BLaER1 treated with 17β-estradiol and CSF1 and Interleukin-3, amounts not matched to agents 10 nM and 100 nM (cell line): ENCODE measurements at regions not wholly inside any gene's neighbourhood (a gene's known extent, or its start where the extent isn't known, plus 50 kb on each side); places are given as distances from the start of the nearest gene placed in this dataset.
"Not testable (repeated sequence)": the region's sequence is repeated elsewhere in the genome, so short reads cannot be mapped to it uniquely, and the experiment has no call there.

ENCODE experiments used
- H3K27ac ChIP-seq, 11 experiments: shearing (Covaris generic); formaldehyde crosslinking; 2 replicates each; pipeline ENCODE4 v1.8.1; 2022
- H3K27me3 ChIP-seq, 11 experiments: shearing (Covaris generic); formaldehyde crosslinking; 2 replicates each; pipeline ENCODE4 v1.8.1; 2022
- H3K36me3 ChIP-seq, 11 experiments: shearing (Covaris generic); formaldehyde crosslinking; 2 replicates each; pipeline ENCODE4 v1.8.1; 2022
- H3K4me1 ChIP-seq, 10 experiments: shearing (Covaris generic); formaldehyde crosslinking; 2 replicates each; pipeline ENCODE4 v1.8.1; 2022
- H3K4me2 ChIP-seq, 11 experiments: shearing (Covaris generic); formaldehyde crosslinking; 2 replicates each; pipeline ENCODE4 v1.8.1; 2022
- H3K4me3 ChIP-seq, 10 experiments: shearing (Covaris generic); formaldehyde crosslinking; 2 replicates each; pipeline ENCODE4 v1.8.1; 2022
- H3K9ac ChIP-seq, 11 experiments: shearing (Covaris generic); formaldehyde crosslinking; 2 replicates each; pipeline ENCODE4 v1.8.1; 2022
- H3K9me3 ChIP-seq, 11 experiments: shearing (Covaris generic); formaldehyde crosslinking; replicated peaks in 1 of 11; 2 replicates each; pipeline ENCODE4 v1.8.1; 2022
- H4K20me1 ChIP-seq, 11 experiments: shearing (Covaris generic); formaldehyde crosslinking; 2 replicates each; pipeline ENCODE4 v1.8.1; 2022
- Cebpa-rat ChIP-seq, 11 experiments: shearing (Covaris generic); IDR thresholded peaks; 2 replicates each; pipeline ENCODE4 v1.8.1; 2022

DNA sequence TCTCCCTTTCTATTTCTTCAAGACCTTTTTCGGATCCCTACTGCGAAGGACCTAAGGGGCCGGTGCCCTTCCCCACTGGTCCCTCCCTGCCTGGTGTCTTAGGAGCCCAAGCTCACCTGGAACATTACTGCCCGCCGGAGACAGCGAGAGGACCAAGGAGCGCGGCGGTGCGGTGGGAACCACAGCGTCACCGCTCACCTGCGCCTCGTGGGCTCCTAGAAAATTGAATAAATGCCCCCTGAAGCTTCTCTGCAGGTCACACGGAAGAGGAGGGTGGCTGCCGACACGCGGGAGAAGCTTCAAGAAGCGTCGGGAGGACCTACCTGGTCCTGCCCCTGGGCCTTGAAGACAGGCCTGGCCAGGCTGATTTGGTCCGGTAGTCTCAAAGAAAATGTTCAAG is 65.2 kb downstream of the PPIAL4A start:
- Histone ChIP-seq H3K9me3 (peaks cover 0 to 43% (median 11%) of the 10 kb centered on the region in 11 experiments; a peak in 15 of 22 replicates), H3K4me2 (no peak overlapping the region), H3K27me3 (no peaks in the 10 kb centered on the region), H3K4me1 (no peaks in the 10 kb centered on the region), H3K36me3 (peaks cover 0 to 21% (median 10%) of the 10 kb centered on the region in 11 experiments; a peak in 12 of 22 replicates), H3K27ac (no peak overlapping the region), H3K4me3 (no peak overlapping the region), H4K20me1 (no peaks in the 10 kb centered on the region), H3K9ac (no peak overlapping the region)
- no peak for TF ChIP-seq Cebpa-rat (IDR thresholded peaks at IDR 0.05)

DNA sequence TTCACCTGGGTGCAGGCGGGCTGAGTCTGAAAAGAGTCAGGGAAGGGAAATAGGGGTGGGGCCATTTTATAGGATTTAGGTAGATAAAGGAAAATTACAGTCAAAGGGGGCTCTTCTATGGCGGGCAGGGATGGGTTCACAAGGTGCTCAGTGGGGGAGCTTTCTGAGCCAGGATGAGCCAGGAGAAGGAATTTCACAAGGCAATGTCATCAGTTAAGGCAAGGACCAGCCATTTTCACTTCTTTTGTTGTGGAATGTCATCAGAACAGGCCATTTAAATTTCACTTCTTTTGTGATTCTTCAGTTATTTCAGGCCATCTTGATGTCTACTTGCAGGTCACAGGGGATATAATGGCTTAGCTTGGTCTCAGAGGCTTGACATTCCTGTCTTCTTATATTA is 66.4 kb downstream of the PPIAL4A start:
- H4K20me1 ChIP-seq, H3K4me2 ChIP-seq, H3K9ac ChIP-seq, H3K4me1 ChIP-seq, H3K27me3 ChIP-seq, H3K4me3 ChIP-seq, H3K27ac ChIP-seq: not testable (repeated sequence)
- peaks cover 4 to 55% (median 20%) of the 10 kb centered on the region in 11 experiments; a peak in 18 of 22 replicates for H3K9me3 ChIP-seq
- H3K36me3 ChIP-seq: peaks cover 0 to 21% (median 10%) of the 10 kb centered on the region in 11 experiments; a peak in 12 of 22 replicates

DNA sequence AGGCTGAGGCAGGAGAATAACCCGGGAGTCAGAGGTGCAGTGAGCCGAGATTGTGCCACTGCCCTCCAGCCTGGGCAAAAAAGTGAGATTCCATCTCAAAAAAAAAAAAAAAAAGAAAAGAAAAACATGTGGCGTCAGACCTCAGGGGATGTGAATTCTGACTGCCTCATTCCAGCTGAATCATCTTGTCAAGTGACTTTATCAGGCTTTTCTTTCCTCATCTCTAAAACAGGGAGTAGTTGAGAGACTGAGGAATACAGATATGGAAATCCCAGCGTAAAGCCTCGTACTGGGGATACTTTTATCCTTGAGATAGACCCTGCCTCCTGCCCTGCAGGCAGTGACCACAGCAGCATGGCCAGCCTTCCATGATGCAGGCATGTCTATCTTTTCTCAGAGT is 76.4 kb downstream of the PPIAL4A start:
- H4K20me1 ChIP-seq, H3K36me3 ChIP-seq, H3K27ac ChIP-seq, H3K9me3 ChIP-seq, H3K4me3 ChIP-seq, H3K27me3 ChIP-seq, H3K9ac ChIP-seq, H3K4me1 ChIP-seq, H3K4me2 ChIP-seq: not testable (repeated sequence)

DNA sequence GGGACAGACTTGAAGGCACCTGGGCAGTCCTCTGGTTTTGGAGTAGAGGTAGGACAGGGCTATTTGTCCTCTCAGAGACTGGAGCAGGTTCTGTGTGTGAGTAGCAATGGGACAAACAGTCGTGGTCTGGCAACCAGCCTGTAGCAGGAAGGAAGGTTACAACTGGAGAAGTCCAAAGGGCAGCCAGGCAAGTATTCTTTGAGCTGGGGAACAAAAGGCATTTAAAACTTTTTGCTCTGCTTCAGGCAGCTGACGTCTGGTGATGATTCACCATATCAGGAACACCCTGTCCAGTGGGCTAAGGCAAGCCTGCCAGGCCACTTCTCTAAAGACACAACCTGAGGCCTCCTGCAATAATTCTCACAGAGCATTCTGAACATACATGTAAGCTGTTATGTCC is 83.3 kb downstream of the PPIAL4A start:
- not testable (repeated sequence) for H3K27ac ChIP-seq, H4K20me1 ChIP-seq, H3K4me3 ChIP-seq, H3K4me1 ChIP-seq, H3K9me3 ChIP-seq, H3K9ac ChIP-seq, H3K36me3 ChIP-seq, H3K27me3 ChIP-seq
- H3K4me2 ChIP-seq: peak overlapping the region in 3 of 11 experiments; percentile 26 to 46 (median 39); a peak in 4 of 22 replicates

DNA sequence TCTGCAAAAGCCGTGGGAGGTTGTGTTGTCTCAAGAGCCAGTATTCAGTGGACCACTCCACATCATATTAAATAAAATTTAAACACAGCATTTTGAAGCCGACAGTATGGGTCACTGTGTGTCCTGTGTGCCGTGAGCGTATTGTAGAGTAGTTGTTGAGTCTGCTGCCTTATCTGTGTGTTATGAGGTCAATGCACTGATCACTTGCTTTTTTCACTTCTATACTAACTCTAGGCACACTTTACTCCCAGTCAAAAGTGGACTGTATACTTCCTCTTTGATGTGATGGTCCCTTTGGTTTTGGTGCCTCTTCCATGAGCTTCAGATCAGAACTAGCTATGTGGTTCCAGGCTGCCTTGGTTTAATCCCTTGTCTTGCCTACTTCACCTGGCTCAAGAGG is 84.3 kb downstream of the PPIAL4A start:
- H3K4me1 ChIP-seq, H4K20me1 ChIP-seq, H3K4me3 ChIP-seq, H3K27ac ChIP-seq, H3K27me3 ChIP-seq, H3K9me3 ChIP-seq, H3K4me2 ChIP-seq, H3K36me3 ChIP-seq, H3K9ac ChIP-seq: not testable (repeated sequence)

DNA sequence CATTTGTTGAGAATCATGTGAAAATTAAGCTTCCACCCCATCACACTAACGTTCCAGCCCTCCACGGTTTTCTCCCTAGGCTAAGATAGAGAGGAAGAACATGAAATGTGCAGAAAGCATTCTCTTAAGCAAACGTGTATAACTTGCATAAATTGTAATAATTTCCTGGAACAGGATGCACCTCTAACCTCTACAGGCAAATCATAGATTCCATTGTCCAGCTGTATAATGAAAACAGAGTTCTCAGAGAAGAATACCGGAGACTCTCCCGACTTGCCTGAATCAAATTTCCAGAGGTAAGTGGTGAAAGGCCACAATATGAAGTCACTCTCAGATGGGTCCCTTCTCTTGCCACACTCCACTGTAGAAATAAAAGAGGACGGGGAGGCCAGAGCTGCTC is 87.7 kb downstream of the PPIAL4A start:
- H3K27ac ChIP-seq, H3K4me3 ChIP-seq, H3K4me1 ChIP-seq, H3K9me3 ChIP-seq, H4K20me1 ChIP-seq, H3K27me3 ChIP-seq, H3K9ac ChIP-seq, H3K36me3 ChIP-seq, H3K4me2 ChIP-seq: not testable (repeated sequence)

DNA sequence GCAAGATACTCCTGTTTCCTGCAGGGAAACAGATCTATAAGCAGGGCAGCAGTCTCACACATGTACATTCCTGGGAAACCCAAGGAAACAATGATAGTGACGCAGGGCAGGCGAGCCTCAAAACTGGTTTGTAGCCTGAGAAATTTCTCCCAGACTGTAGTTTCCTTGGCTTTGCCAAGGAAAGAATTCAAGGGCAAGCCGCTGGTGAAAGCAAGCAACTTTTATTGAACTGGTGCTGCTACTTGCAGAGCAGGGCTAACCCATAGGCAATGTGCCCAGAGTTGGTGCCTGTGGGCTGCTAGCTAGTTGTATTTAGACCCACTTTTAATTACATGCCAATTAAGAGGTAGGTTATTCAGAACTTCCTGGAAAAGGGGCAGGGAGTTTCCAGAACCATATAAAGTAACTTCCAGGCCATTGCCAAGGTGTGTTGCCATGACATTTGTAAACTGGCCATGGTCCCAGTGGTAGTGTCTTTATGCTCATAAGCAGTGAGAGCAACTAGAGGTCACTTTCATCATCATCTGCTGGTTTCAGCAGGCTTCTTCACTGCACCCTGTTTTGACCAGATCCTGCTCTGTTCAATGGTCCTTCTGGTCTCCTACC is 92.0 kb downstream of the PPIAL4A start:
- not testable (repeated sequence) for H3K4me2 ChIP-seq, H3K4me1 ChIP-seq, H3K9ac ChIP-seq, H3K36me3 ChIP-seq, H3K27me3 ChIP-seq, H3K4me3 ChIP-seq, H3K27ac ChIP-seq, H3K9me3 ChIP-seq, H4K20me1 ChIP-seq

DNA sequence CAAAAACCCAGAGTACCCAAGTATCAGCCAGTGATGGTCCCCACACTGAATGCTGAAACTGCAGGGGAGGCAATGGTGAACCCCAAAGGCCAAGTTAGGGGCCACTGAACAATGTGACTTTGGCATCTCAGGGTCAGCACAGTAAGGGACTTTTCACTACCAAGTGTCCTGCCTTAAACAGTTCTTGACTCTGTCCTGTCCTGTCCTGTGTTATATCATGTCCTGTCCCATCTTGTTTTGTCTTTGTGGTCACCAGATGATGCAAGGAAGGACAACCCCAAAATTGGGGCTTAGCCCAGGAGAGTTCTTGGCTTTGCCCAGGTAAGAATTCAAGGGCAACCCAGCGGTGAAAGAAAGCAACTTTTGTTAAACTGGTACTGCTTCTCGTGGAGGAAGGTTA is 105.0 kb downstream of the PPIAL4A start:
- H3K27me3 ChIP-seq, H3K4me3 ChIP-seq, H3K9ac ChIP-seq, H3K9me3 ChIP-seq, H3K4me2 ChIP-seq, H4K20me1 ChIP-seq, H3K27ac ChIP-seq, H3K36me3 ChIP-seq, H3K4me1 ChIP-seq: not testable (repeated sequence)

DNA sequence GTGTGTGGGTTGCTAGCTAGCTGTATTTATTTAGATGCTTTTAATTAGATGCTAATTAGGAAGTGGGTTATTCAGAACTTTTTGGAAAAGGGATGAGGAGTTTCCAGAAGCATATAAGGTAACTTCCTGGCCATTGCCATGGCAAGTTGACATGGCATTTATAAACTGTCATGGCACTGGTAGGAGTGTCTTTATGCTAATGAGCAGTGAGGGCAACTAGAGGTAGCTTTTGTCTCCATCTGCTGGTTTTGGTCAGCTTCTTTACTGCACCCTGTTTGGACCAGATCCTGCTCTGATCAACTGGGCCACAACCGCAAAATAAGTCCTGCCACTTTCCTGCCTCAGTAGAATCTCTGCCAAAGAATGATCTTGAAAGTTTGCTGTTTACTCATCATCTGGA is 105.5 kb downstream of the PPIAL4A start:
- H3K9ac ChIP-seq, H3K9me3 ChIP-seq, H3K4me2 ChIP-seq, H3K27me3 ChIP-seq, H3K27ac ChIP-seq, H3K4me3 ChIP-seq, H3K4me1 ChIP-seq, H3K36me3 ChIP-seq, H4K20me1 ChIP-seq: not testable (repeated sequence)

DNA sequence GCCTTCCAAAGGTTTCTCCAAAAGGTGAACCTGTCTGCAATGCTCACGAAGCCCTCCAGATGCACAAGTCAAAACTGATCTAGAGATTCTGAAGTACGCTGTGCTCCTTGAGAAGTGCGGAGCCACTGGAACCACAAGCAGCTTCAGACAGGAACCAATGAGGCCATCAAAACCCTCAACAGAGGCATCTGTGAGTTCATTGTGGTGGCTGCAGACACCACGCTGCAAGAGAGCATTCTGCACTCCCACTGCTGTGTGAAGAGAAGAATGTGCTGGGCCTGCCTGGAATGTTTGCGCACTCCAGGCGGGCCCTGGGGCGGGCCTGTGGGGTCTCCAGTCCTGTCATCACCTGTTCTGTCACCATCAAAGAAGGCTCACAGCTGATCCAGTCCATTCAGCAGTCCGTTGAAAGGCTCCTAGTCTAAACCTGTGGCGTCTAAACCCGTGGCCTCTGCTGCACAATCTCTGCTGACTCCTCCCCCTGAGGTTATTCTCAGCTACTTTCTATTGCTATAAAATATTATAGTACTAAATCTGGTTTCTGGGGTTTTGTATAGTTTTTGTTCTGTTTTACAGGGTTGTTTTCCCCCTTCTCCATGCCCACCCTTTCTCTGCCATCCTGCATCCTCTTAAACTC is 111.6 kb downstream of the PPIAL4A start:
- H3K27me3 ChIP-seq, H3K4me1 ChIP-seq, H3K9ac ChIP-seq, H3K36me3 ChIP-seq, H4K20me1 ChIP-seq, H3K4me2 ChIP-seq, H3K9me3 ChIP-seq, H3K4me3 ChIP-seq, H3K27ac ChIP-seq: not testable (repeated sequence)

DNA sequence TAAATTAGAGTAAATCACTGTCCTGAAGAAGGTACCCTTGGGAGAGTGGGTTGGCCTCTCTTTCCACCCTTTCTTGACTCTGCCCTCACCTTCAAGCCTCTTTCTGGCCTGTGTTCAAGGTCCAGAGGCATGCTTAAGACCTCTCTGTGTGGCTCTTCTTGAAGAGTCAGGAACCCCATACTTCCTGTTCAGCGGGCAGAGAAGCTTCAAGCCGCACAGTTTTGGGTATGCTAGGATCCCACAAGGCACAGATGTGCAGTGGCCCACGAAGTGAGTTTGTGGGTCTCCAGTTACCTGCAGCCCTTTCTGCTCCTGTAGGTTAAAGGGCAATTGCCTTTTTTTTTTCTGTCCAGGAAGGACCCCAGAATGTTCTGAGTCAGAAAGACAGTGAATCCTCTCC is 113.7 kb downstream of the PPIAL4A start:
- not testable (repeated sequence) for H3K4me3 ChIP-seq, H3K9ac ChIP-seq, H4K20me1 ChIP-seq, H3K36me3 ChIP-seq, H3K4me2 ChIP-seq, H3K4me1 ChIP-seq, H3K27ac ChIP-seq, H3K27me3 ChIP-seq
- H3K9me3 ChIP-seq: peaks cover 0 to 12% (median 5%) of the 10 kb centered on the region in 11 experiments; a peak in 15 of 22 replicates

DNA sequence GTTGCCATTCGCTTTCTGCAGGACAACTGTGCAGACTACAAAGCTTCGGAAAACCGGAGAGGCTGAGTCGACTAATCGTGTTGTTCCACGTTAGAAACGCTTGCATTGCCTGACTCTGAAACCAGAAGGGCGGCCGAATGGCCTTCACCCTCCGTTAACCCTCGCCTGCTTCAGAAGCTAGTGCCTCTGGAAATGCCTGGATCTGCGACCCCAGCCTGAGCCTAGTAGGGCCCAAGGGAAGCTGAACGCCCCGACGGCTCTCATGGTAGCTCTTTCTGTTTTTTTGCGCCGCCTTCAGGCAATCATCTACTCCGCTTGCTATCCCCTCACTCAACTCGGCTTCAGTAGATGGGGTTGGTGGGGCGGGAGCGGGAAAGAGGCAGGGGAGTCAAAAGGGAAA is 117.3 kb downstream of the PPIAL4A start:
- not testable (repeated sequence) for H3K36me3 ChIP-seq, H3K27me3 ChIP-seq, H3K4me2 ChIP-seq, H4K20me1 ChIP-seq, H3K4me1 ChIP-seq, H3K9ac ChIP-seq, H3K27ac ChIP-seq, H3K4me3 ChIP-seq
- H3K9me3 ChIP-seq: peaks cover 10 to 28% (median 18%) of the 10 kb centered on the region in 11 experiments; a peak in 18 of 22 replicates

DNA sequence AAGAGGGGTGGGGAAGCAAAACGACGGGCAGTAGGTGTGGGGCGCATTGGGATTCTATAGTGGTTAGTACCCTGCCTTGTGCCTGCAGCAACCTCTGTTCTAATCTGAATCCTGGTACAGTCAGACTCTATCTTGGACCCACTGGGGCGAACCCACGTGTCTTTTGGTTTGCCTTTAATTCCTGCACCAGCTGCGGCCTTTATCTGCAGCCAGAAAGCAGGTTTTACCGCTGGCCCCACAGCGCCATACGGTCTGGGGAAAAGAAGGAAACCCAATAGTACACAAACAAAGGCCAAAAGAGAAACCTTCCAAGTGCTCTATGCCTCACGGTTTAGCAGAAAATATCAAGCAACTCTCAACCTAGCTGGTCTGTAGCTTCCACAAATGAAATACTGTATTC is 118.2 kb downstream of the PPIAL4A start:
- H3K27ac ChIP-seq, H3K4me2 ChIP-seq, H4K20me1 ChIP-seq, H3K4me3 ChIP-seq, H3K27me3 ChIP-seq, H3K9ac ChIP-seq, H3K36me3 ChIP-seq, H3K4me1 ChIP-seq: not testable (repeated sequence)
- H3K9me3 ChIP-seq: peaks cover 10 to 28% (median 18%) of the 10 kb centered on the region in 11 experiments; a peak in 18 of 22 replicates

DNA sequence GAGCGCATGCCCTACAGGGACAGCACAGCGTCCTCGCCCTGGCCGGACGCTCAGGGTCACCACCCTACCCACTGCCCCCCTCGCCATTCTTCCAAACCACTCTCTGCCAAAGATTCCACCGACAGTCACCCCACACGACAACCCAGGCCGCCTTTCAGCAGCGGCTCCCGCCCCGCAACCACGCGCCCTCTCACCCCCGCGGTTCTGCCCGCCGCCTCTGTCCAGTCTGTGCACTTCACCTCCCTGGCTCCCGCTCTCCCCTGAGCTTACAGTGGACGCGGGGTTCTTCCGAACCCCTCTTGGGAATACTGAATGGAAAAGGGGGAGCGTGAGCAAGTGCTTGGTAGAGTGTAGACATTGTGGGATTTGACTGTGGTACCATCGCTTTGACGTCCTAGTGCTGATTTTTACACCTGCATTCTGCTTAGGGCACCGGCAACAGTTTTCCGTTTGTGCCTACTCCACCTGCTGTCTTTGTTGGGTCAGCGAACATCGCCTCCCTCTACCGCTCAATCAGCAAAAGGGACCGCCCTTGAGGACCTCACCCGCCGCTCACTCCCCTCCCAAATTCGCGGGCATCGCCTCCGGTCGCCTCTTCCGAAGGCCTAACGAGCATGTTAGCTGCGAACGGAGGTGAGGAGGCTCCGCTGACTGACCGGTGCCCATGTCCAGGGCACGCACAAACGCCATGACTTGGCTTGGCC is 119.1 kb downstream of the PPIAL4A start:
- not testable (repeated sequence) for H3K4me3 ChIP-seq, H3K36me3 ChIP-seq, H4K20me1 ChIP-seq, H3K27ac ChIP-seq, H3K4me2 ChIP-seq, H3K9ac ChIP-seq, H3K27me3 ChIP-seq, H3K4me1 ChIP-seq
- H3K9me3 ChIP-seq: peaks cover 10 to 28% (median 18%) of the 10 kb centered on the region in 11 experiments; a peak in 18 of 22 replicates
